GM21619 (cell line): ENCODE measurements at regions not wholly inside any gene's neighbourhood (a gene's known extent, or its start where the extent isn't known, plus 50 kb on each side); places are given as distances from the start of the nearest gene placed in this dataset.

ENCODE experiments used
- ATAC-seq: cut with Tn5 transposase; IDR thresholded peaks from one replicate; pipeline ENCODE4 v1.9.1; 2021; ENCODE audit not compliant: unreplicated experiment

DNA sequence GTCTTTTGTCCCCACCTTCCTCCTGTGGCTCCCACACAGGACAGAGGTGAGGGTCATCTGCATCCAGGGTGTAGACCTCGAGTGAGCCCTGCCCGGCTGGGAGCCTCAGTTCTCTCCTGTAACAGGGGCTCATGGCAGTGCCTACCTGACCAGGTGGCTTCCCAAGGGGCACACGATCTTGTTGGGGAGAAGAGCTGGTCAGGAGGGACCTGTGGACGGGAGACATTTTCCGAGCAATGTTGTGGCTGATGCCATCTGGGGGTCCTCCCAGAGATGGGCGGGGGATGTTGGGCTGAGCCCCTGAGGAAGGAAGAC lies 51.9 kb downstream of the CEBPB start:
- no peak for ATAC-seq

DNA sequence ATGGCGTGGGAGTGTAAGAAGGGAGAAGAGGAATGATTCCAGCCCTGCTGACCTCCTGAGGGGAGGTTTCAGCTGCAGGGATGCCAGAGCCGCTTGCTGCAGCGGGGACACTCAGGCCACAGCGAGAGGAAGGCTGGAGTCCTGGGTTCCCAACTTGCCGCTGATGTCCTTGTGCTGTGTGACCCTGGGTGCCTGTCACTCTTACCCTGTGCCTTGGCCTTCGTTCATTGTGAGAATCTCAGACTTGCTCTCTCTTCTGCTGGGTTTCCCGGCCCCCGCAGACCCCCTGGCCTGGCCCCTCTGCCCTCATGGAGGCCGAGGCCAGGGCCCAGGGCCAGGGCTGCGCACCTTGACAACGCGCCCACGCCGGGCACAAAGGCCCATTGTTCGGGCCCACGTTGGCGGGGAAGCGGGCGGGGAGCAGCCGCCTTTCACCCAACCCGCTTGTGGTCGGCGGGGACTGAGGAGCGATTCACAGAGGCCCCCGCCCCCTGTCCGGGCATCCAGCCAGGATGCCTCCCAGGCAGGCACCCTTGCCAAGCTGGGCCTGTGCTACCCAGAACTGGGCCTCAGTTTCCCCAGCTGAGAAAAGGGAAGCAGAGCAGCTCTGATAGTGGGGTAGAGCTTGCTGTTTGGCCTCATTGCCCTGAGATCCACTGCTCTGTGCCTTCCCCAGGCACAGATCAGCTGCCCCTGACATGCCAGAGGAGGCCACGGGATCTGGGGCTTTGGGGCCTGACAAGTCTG lies 52.4 kb downstream of the CEBPB start:
- ATAC-seq = no peak

DNA sequence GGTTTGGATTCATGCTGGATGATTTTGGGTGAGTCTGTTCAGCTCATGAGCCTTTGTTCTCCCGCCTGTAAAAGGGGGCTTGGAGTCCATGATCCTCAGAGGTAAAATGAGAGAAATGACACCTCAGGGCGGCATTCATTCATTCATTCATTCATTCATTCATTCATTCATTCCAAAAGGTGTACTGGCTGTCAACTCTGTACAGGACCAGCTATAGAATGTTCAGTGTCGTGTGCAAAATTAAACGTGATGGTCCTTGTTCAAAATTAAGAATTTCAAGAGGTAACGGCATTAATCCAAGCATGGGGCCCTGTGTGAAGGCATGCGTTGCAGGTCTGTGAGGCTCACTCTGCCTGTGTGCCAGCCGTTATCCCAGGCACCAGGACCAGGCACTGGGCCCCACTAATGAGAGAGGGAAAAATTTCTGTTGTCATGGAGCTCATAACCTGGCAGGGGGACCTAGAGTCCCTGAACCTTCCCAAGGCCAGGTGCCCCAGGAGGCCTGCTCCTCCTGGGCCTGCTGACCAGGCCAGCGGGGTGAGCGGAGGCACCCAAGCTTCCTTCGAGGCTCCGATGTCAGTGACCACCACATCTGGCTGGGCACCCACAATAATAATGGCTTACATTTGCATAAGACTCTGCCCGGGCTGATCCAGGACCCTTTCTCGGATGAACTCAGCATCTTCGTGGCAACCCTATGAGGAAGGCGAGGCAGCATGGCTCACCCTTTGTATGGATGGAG lies 53.2 kb downstream of the CEBPB start:
- ATAC-seq = no peak

DNA sequence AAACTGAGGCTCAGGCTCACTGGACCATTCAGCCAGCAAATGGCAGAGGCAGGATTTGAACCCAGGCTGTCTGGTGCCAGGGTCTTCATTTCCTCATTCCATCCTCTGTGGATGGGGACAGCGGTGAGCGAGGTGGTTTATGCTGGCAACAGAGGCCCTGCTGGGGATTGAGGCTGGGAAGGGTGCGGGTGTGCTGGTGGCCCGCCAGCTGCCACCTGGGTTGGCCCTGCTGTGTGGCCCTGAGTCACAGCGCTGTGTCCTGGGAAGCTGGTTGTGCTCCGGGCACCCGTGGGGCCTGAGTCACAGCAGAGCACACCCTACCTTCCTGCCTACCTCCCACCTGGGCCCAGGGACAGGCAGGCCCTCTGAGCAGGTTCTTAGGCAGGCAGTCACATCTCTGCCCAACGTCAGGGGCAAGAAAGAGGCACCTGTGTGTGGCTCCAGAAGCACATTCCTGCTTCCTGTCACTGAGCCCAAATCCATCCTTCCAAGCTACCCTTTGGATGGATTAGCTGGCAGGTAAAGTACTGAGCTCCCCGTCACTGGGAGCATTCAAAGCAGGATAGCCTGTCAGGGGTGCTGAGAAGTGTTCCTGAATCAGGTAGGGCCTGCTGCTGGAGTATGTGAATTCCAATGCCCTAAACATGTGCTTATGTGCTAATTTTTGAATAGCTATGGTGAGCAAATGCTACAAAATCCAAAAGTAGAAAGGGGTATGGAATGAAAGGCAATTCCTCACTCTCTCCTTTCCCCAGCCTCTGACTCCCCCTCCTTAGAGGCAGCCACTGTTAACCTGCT lies 53.9 kb downstream of the CEBPB start:
- ATAC-seq = no peak

DNA sequence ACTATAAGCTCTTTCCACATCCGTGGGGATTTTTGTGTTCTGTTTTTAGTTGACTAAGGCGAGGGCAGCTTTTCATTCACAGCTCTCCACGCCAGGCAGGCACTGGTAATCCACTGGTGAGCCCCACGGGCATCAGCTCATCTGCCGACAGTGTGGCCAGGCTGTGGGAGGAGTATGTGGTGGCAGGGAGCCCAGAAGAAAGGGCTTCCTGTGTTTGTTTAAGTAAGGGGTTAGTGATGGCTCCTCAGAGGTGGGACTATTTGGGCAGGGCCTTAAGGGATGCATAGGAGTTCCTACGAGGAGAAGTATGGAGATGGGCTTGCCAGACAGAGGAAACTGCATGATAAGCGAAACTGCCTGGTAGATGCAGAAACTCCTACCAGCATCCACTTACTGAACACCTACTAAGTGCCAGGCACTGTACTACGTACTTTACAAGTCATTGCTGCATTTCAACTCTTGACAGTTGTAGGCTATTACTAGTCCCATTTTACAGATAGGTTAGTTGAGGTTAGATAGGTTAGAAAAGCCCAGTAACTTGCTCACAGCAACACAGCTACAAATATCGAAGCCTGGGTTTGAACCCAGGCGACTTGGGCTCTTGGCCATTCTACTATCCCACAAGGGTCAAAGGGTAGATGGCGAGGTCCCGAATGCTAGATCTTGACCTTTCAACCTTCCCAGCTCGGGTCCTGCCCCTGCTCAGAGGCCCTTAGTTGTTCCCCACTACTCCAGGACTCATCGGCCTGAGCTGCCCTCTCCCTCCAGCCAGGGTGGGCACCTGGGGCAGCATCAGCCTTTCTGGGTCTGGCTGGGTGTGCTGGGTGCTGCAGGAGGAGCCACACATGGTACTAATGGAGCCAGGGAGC lies 55.1 kb downstream of the CEBPB start:
- no peak for ATAC-seq

DNA sequence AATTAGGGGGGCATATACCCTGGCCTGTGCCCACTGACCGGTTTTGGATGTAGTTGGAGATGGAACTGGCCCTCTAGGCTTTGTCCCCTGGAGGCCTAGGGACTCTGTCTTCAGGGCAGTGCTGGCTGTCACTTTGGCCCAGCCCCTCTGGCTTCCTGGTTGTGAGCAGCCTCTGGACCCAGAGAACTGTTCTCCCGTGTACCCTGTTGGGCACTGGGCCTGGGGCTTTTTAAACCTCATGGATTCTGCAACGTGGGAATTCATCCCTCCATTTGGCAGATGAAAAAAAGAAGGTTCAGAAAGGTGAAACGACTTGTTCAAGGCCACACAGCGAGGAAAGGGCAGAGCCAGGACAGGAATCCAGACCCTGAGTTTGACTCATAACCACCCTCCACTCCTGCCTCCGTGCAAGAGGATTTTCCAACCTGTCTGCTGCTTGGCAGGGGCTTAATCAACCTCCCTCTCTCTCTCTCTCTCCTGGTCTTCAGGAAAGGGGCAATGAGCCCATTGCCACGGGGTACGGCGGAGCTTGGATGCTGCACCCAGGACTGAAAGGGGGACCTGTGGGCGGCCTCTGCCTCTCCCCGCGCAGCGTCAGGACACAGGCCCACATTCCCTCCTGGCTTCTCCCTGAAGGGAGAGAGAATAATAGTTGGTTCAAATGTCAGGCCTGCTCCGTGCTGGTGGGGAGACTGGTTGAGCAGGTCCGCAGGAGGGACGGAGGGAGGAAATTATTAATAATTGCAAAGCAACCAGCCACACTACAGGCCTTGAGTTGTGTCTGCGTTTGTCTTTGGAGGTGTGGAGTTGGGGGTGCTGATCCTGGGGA lies 56.0 kb downstream of the CEBPB start:
- no peak for ATAC-seq

DNA sequence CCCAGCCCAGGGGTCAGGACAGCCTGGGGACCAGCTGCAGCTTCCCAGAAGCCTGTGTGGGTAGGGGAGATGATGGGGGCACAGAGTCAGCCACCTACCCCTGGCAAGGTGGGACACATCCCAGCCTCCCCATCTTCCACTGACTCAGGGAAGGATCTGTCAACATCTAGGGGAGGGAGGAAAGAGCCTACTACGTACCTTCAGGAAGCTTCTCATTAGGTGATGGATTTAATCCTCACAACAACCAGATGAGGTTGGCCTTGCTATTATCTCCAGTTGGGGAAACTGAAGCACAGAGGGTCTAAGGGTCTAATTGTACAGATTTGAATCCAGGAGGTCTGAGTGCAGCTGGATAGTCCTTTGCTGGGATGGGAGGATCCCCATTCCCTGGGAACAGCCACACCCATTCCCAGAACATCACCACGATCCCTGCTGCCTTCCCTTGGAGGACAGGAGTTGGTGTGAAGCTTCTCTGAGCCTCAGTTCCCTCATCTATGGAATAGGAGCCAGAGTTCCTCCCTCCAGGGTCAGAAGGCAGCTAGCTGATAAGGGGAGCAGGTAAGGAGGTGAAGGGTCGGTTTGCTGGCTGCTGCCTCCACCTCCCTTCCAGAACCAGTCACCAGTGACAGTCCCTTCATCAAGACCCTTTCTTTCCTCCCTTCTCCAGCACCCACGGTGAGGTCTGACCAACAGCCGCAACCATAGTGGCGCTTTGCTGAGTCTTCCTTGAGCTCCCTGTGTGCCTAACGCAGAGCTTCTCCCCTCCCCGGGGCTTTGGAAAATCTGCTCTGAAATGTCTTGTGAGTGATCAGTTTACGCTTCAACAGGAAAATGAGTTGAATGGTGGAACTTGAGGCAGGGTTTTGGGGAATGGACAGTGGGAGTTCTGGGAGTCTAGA lies 56.8 kb downstream of the CEBPB start:
- no peak for ATAC-seq

DNA sequence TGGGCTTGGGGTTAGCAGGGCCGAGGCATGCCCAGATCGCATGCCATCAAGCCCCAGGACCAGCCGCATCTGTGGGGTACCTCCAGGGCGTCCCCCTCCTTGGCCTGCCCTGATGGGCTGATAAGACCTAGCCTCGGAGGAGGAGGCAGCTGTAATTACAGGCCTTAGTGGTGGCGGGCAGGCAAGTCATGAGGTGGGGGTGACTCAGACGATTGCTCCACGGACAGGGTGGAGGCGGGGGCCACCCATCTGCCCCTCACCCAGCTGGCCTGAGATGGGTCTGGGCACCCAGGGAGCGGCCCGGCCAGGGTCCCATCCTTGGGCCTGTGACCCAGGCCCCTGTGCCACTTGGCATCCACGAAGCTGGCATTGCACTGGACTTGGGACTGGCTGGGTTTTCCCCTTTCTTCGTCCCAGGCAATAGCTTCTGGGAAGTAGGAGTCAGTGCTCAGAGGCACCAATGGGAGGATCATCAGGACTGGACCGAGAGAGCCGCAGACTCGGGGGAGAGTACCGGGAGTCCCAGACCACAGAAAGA lies 57.5 kb downstream of the CEBPB start:
- ATAC-seq = no peak

DNA sequence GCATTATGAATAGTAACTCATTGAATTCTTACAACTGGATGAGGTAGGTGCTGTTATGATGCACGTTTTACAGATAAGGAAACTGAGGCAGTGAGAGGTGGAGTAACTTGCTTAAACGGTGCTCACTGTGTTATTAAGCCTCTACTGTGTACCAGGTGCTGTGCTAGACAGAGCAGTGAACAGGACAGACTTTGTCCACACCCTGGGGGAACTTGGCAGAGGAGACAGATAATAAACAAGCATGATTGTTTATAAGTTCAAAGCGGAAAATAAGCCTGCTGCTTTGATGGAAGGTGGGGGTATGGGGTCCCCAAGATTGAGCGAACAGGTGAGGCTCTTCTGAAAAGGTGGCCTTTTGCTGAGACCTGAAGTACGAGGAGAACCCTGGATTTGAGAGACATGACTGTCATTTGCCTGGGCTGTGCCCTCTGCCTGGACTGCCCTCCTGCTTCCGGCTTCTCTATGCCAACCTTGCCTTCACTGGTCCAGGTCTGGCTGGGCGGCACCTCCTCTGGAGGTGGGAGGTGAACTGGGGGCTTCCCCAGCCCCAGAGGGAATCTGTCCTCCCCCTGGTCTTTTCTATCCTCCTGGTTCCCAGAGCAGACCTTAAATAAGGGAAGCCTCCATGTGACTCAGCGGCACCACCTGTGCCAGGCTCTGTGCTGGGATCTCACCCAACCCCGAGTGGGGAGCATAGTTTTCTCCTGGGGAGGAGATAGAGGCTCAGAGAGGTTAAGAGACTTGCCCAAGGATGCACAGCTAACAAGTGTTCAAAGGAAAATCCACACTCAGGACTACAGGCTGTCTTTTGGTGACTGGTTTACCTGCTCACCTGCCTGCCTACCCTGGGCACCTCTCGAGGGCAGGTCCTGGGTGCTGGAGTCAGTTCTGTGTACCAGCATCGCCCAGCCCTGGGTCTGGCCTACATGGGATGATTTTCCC lies 59.1 kb downstream of the CEBPB start:
- ATAC-seq = no peak

DNA sequence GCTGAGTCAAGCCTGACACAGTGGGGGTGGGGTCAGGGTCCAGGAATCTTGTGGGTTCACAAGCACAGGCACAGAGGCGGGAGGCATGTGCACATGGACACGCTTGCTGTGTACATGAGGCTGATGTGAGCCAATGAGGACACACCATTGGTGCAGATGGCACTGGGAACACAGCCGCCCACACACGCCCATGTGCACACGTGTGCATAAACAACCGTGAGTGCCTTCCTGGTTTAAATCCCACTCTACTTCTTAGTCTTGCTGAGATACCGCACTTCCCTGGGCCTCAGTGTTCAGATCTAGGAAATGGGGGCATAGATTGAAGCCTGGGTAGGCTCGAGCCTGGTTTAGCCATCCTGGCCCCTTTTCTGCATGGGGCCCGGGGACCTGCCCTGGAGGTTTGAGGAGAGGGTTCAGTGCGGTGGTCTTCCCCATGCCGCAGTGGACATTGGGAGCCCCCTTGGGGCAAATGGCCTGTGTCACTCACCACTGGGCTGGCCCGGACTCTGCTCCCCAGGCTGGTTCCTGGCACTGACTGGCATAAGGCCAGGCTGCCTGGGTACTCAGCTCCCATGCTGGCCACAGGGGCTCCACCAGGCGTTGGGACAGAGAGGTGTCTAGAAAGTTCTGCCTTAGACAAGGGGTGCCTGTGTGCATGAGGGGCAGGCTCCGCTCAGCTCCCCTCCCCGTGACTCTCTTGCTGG lies 60.2 kb downstream of the CEBPB start:
- ATAC-seq = no peak

DNA sequence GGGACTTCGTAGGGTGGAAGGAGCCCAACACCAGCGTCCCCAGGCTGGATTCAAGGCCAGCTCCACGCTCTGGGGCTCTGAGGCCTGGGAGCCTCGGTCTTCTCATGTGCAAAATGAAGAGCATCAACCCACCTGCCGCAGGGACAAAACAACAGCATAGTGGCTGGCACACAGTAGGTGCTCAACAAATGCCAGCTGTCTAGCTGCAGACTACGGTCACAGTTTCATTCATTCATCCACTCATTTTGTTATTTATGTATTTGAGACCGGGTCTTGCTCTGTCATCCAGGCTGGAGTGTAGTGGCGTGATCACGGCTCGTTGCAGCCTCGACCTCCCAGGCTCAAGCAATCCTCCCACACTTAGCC lies 60.7 kb downstream of the CEBPB start:
- ATAC-seq = no peak

DNA sequence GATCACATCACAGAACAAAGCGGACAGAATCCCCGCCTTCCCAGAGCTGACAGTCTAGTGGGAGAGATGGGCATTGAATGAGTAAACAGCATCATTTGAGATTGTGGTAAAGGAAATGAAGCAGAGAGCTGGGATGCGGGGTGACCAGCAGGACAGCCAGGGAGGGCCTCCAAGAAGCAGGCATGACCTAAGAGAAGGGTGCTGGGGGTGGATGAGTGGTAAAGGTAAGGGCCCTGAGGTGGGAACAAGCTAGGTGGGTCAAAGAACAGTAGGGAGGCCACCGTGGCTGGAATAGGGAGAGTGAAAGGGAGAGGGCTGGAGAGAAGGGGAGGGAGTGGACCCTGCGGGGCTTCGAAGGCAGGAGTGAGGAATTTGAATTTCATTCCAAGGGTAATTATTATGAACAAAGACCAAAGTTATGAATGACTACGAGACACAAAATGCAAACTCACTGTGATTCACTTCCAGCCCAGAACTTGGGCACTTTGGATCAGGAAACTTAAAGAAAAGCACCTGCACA lies 61.4 kb downstream of the CEBPB start:
- no peak for ATAC-seq

DNA sequence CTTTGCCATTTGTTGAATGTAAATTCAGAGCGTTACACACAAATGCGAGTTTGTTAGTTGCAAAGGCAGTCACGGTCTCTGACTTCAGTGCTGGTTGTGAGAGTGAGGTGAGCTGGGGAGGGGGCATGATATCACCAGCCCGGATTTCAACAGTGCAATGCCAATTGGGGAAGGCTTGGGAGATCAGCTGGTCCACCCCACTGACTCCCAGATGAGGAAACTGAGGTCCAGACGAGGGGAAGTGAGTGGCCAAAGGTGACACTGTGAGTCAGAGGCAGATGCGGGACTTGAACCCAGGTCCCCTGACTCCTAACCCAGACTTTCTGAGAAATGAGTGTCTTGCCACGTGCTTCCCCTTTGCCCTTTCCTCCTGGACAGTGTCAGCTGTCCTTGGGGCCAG lies 62.1 kb downstream of the CEBPB start:
- no peak for ATAC-seq

DNA sequence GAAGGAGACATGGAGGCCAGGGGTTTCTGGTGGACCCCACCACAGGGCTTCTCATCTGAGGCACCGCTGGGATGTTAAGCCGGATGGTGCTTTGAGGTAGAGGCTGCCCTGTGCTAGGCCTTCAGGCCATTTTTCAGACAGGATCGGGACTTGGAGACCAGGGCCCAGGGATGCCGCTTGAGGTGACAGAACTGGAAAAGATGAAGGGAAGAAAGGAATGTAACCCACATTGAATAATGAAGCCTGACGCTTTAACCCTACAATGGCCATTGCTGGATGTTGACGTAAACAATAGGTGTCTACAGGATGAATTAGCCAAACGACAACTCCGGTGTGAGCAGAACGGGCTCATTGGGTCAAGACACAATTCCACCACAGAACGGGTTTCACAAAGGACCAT lies 62.5 kb downstream of the CEBPB start:
- no peak for ATAC-seq

DNA sequence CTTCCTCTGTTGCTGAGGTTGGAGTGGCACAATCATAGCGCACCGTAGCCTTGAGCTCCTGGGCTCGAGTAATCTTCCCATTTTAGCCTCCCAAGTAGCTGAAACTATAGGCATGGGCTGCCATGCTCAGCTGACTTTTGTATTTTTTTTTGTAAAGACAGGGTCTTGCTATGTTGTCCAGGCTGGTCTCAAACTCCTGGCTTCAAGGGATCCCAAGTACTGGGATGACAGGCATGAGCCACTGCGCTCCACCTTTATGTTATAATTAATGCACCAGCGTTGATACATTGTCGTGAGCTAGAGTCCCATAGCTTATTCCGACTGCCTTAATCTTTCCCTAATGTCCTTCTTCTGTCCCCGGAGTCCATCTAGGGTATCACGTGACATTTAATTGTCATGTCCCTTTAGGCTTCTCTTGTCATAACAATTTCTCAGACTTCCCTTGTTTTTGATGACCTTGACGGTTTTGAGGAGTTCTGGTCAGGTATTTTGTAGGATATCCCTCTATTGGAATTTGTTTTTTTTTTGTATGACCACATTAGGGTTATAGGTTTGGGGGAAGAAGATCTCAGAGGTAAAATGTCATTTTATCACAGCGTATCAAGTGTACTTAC lies 63.9 kb downstream of the CEBPB start:
- ATAC-seq = no peak

DNA sequence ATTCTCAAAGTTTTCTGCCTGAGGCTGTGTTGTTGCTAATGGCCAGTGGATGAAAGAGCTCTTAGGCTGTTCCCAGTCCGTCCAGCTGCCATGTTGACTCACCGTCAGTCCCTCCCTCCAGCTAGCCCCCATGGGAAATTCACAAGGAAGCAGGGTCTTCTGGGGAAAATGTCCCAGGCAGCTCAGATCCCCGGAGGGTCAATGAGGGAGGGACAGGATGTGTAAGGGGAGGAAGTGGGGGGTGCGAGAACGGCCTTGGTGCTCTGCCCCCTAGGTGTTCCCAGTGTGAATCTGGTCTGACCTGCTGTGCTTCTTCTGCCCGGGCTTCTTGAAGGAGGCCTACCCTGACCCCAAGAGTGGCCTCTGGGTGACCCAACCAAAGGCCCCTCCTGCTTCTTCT lies 65.9 kb downstream of the CEBPB start:
- no peak for ATAC-seq

DNA sequence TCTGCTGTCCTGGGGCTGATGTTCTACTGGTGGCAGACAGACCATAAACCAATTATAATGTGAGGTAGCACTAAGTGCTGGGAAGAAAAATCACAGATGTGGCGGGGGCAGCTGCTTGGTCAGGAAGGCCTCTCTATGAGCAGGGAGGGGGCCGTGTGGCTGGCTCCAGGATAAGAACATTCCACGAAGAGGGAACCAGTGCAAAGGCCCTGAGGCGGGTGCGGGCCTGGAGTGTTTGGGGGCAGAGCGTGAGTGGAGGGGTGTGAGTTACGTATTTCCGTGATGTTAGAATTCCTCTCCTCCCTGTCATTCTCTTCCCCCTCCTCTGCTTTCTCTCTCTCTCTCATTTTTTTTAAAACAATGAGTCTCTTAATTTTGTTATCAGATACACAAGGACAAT lies 67.2 kb downstream of the CEBPB start:
- no peak for ATAC-seq
